K562 (cell line): ENCODE measurements at regions not wholly inside any gene's neighbourhood (a gene's known extent, or its start where the extent isn't known, plus 50 kb on each side); places are given as distances from the start of the nearest gene placed in this dataset.

Experiments
- ATAC-seq: fragments of 200-7000 bp; cut with Tn5 transposase; 3 replicates; pipeline ENCODE4 v1.9.1; 2020; ENCODE audit warnings: moderate library complexity
- BruUV-seq: library from RNA; stranded (reverse); fragments of 400-500 nt; replicated peaks from 2 replicates; lab custom pipeline; 2021; lab: Mats Ljungman, UMichigan
- CTCF ChIA-PET: fragments of 300-600 bp; formaldehyde crosslinking; extraction: SDS; loops from one replicate; lab custom pipeline; 2021; ENCODE audit warnings: low intra/inter-chr PET ratio; lab: Yijun Ruan, JAX
- POLR2A ChIA-PET: fragments of 300-600, 350-650 bp; sonication (Branson Sonifier 250); formaldehyde crosslinking; extraction: SDS; loops from one replicate; lab custom pipeline; 2021; ENCODE audit warnings: antibody characterized with exemption, inconsistent platforms; lab: Yijun Ruan, JAX
- DNase-seq, 4 experiments: peaks; one replicate each; pipeline versions ENCODE4 v3.0.0 to v3.0.0-alpha.2; 2011 to 2018; ENCODE audit warnings: low spot score in 3 of 4, mixed read lengths in 3 of 4; ENCODE audit errors: extremely low read depth in 1 of 4
- FAIRE-seq: peaks from 2 replicates; lab custom pipeline; 2011; peaks lifted over from hg19 to GRCh38; lab: Jason Lieb, UNC
- H2AFZ ChIP-seq: 2 replicates; pipeline ENCODE4 v1.6.0; 2011; ENCODE audit warnings: low read depth, low read length, control low read depth, inconsistent platforms
- H3K27ac ChIP-seq: fragments of 200-600 bp; 3 replicates; pipeline ENCODE4 v1.8.0; 2011; ENCODE audit warnings: low read depth, mild to moderate bottlenecking, control low read depth, inconsistent platforms, low read length, moderate library complexity, mixed read lengths; ENCODE audit errors: extremely low read depth
- H3K27me3 ChIP-seq, 2 experiments: fragments of 300-600 bp in 1 of 2; 2 replicates in 1 of 2; 3 replicates in 1 of 2; pipeline versions ENCODE4 v1.6.0 to v1.8.0; 2011; ENCODE audit warnings: inconsistent platforms in 2 of 2, low read length in 2 of 2, mild to moderate bottlenecking in 1 of 2, mixed read lengths in 1 of 2, moderate library complexity in 1 of 2; ENCODE audit not compliant: control insufficient read depth in 2 of 2, insufficient read depth in 2 of 2
- H3K36me3 ChIP-seq: fragments of 300-600 bp; 3 replicates; pipeline ENCODE4 v1.8.0; 2011; ENCODE audit warnings: mild to moderate bottlenecking, low read length, inconsistent platforms; ENCODE audit not compliant: control insufficient read depth, insufficient read depth
- H3K4me1 ChIP-seq, 2 experiments: fragments of 200-600 bp in 1 of 2; replicated peaks in 1 of 2; 2 replicates in 1 of 2; 3 replicates in 1 of 2; pipeline versions ENCODE4 v1.5.1 to v1.8.0; 2011; ENCODE audit warnings: inconsistent platforms in 2 of 2, low read length in 2 of 2, mild to moderate bottlenecking in 1 of 2, mixed read lengths in 1 of 2, moderate library complexity in 1 of 2; ENCODE audit not compliant: control insufficient read depth in 2 of 2, insufficient read depth in 2 of 2
- H3K4me2 ChIP-seq: 2 replicates; pipeline ENCODE4 v1.6.1; 2011; ENCODE audit warnings: low read length, control low read depth, inconsistent platforms, mixed read lengths; ENCODE audit not compliant: insufficient read depth
- H3K4me3 ChIP-seq: fragments of 200-600 bp; sonication (generic), shearing (Covaris generic); 2 replicates; pipeline ENCODE4 v1.5.1; 2016; ENCODE audit warnings: control low read depth, inconsistent platforms
- H3K79me2 ChIP-seq: fragments of 200-600 bp; 3 replicates; pipeline ENCODE4 v1.8.0; 2011; ENCODE audit warnings: low read length, inconsistent platforms; ENCODE audit not compliant: control insufficient read depth, insufficient read depth
- H3K9ac ChIP-seq, 2 experiments: 2 replicates each; pipeline versions ENCODE4 v1.6.0 to v1.6.1; 2011; ENCODE audit warnings: low read depth in 2 of 2, low read length in 2 of 2, control low read depth in 1 of 2, inconsistent platforms in 1 of 2, mild to moderate bottlenecking in 1 of 2, mixed read lengths in 1 of 2; ENCODE audit not compliant: insufficient read depth in 1 of 2
- H3K9me1 ChIP-seq: one replicate; pipeline ENCODE4 v1.6.0; 2011; ENCODE audit warnings: inconsistent platforms, mild to moderate bottlenecking, low read length, moderate library complexity; ENCODE audit not compliant: control insufficient read depth, insufficient read depth
- H3K9me3 ChIP-seq: replicated peaks from 2 replicates; pipeline ENCODE4 v1.5.1; 2011; ENCODE audit warnings: low read depth, low read length, inconsistent platforms; ENCODE audit not compliant: control insufficient read depth, insufficient read depth
- H4K20me1 ChIP-seq: replicated peaks from 2 replicates; pipeline ENCODE4 v1.6.1; 2011; ENCODE audit warnings: low read length, inconsistent platforms, mixed read lengths; ENCODE audit not compliant: control insufficient read depth, insufficient read depth
- CUX1 ChIP-seq: fragments of 200-800 bp; sonication (Bioruptor generic); IDR thresholded peaks from 2 replicates; pipeline ENCODE4 v1.6.1; 2016; ENCODE audit warnings: missing genetic modification characterization, missing compliant biosample characterization
- KLF6 ChIP-seq: fragments of 250-450 bp; sonication (Bioruptor Pico); IDR thresholded peaks from 2 replicates; pipeline ENCODE4 v1.4.0; 2020; ENCODE audit warnings: mild to moderate bottlenecking, moderate library complexity, borderline replicate concordance
- TFE3 ChIP-seq: fragments of 450-650 bp; formaldehyde crosslinking; IDR thresholded peaks from 2 replicates; pipeline ENCODE4 v1.4.0; 2020; ENCODE audit warnings: mild to moderate bottlenecking, mixed read lengths
- ZBTB9 ChIP-seq: fragments of 450-650 bp; formaldehyde crosslinking; IDR thresholded peaks from 2 replicates; pipeline ENCODE4 v1.4.0; 2020; ENCODE audit warnings: mild to moderate bottlenecking, moderate library complexity
- ZNF224 ChIP-seq: sonication (generic); formaldehyde crosslinking; IDR thresholded peaks from 2 replicates; pipeline ENCODE4 v1.8.0; 2022; ENCODE audit warnings: mild to moderate bottlenecking, missing genetic modification reagents
- ZNF551 ChIP-seq: fragments of 250-450 bp; sonication (Bioruptor Pico); IDR thresholded peaks from 2 replicates; pipeline ENCODE4 v1.5.0; 2021; ENCODE audit warnings: mild to moderate bottlenecking, moderate library complexity
- ZZZ3 ChIP-seq: fragments of 450-650 bp; IDR thresholded peaks from 2 replicates; pipeline ENCODE4 v1.6.1; 2016; ENCODE audit warnings: antibody characterized with exemption, mild to moderate bottlenecking, moderate library complexity
- WGBS: fragments of 100-300 bp; shearing (Covaris generic); methylation state at CpG from one replicate; pipeline ENCODE4 v1.1.6; 2016; ENCODE audit warnings: low coverage, mixed read lengths; ENCODE audit not compliant: insufficient coverage; ENCODE audit errors: missing lambda C conversion rate; 5-methylcytosine and 5-hydroxymethylcytosine counted together
- in situ Hi-C: fragments of 300-500 bp; cut with MboI; formaldehyde crosslinking; loops from 4 replicates; pipeline ENCODE4 v1.15.0; 2018; ENCODE audit warnings: inconsistent platforms, mixed read lengths
- intact Hi-C: fragments of 100-400 bp; cut with micrococcal nuclease; formaldehyde crosslinking; loops from 2 replicates; pipeline ENCODE4 v1.14.2; 2022

- no peaks in the 10 kb centered on the region for H3K27me3 ChIP-seq
- BruUV-seq = no TSS peak
- ChIA-PET POLR2A (no interaction called here), CTCF (no interaction called here)
- H3K79me2 ChIP-seq = no peaks in the 10 kb centered on the region
- no peak overlapping the region for H3K9ac ChIP-seq
- H3K4me1 ChIP-seq = no peaks in the 10 kb centered on the region
- DNase-seq (no peak), ATAC-seq (no peak), FAIRE-seq (no peak)
- no peak overlapping the region for H2AFZ ChIP-seq
- intact Hi-C loops (no loop called here), in situ Hi-C loops (no loop called here)
- H3K9me1 ChIP-seq = no peaks in the 10 kb centered on the region
- no peak overlapping the region for H3K4me3 ChIP-seq
- no peak overlapping the region for H3K27ac ChIP-seq
- no peak overlapping the region for H3K4me2 ChIP-seq
- TF ChIP-seq ZZZ3 = no peak
- no peak for TF ChIP-seq ZBTB9 (CRISPR knock-in tag)
- TF ChIP-seq ZNF551 (CRISPR knock-in tag) = no peak
- no peak for TF ChIP-seq KLF6 (CRISPR knock-in tag)
- TF ChIP-seq TFE3 (CRISPR knock-in tag) = peak; percentile 74
- no peak for TF ChIP-seq CUX1 (CRISPR knock-in tag)
- TF ChIP-seq ZNF224 (CRISPR knock-in tag) = no peak
- 0% methylated on average over 2 of the region's 2 CpGs for WGBS
- H3K9me3 ChIP-seq = no peaks in the 10 kb centered on the region; the same call in 1 of the 2 replicates
- no peaks in the 10 kb centered on the region for H4K20me1 ChIP-seq
- H3K36me3 ChIP-seq = no peaks in the 10 kb centered on the region
These were observed 1975.1 kb upstream of the AGA start for GRCh38 chr4:179417357-179417756.
